GM12878 (cell line): ENCODE measurements at regions not wholly inside any gene's neighbourhood (a gene's known extent, or its start where the extent isn't known, plus 50 kb on each side); places are given as distances from the start of the nearest gene placed in this dataset.

Experiments used
- EP300 ChIP-seq, 2 experiments: fragments of 150-350 bp in 1 of 2; IDR thresholded peaks; 2 replicates each; pipeline ENCODE4 v1.6.1; 2011 to 2012; ENCODE audit warnings: low read depth in 2 of 2, low read length in 2 of 2, borderline replicate concordance in 1 of 2, improper control_type of control experiment in 1 of 2, inconsistent platforms in 1 of 2; ENCODE audit not compliant: control insufficient read depth in 1 of 2
- IRF3 ChIP-seq: fragments of 450-650 bp; IDR thresholded peaks from 2 replicates; pipeline ENCODE4 v1.6.1; 2014; ENCODE audit warnings: mild to moderate bottlenecking
- MYB ChIP-seq: fragments of 150-350 bp; IDR thresholded peaks from 2 replicates; pipeline ENCODE4 v1.6.1; 2014; ENCODE audit warnings: mild to moderate bottlenecking, low read depth, low read length, borderline replicate concordance
- NFIC ChIP-seq: IDR thresholded peaks from 2 replicates; pipeline ENCODE4 v1.6.1; 2012; ENCODE audit warnings: low read depth, mild to moderate bottlenecking, inconsistent platforms, low read length, moderate library complexity
- RELA ChIP-seq: fragments of 450-650 bp; IDR thresholded peaks from 2 replicates; pipeline ENCODE4 v1.8.0; 2014; ENCODE audit warnings: borderline replicate concordance; ENCODE audit not compliant: partially characterized antibody
- SPI1 ChIP-seq: IDR thresholded peaks from 2 replicates; pipeline ENCODE4 v1.6.1; 2011; ENCODE audit warnings: low read depth, mild to moderate bottlenecking, low read length, moderate library complexity, borderline replicate concordance; ENCODE audit not compliant: insufficient read depth
- STAT1 ChIP-seq: fragments of 450-650 bp; conservative IDR thresholded peaks from 2 replicates; pipeline ENCODE4 v1.6.1; 2014; ENCODE audit warnings: antibody characterized with exemption, mild to moderate bottlenecking
- WRNIP1 ChIP-seq: IDR thresholded peaks from 2 replicates; pipeline ENCODE4 v1.6.1; 2011; ENCODE audit warnings: low read depth, low read length, improper control_type of control experiment, borderline replicate concordance
- YY1 ChIP-seq: IDR thresholded peaks from 2 replicates; pipeline ENCODE4 v1.6.1; 2011; ENCODE audit warnings: low read depth, mild to moderate bottlenecking, low read length
- ZNF274 ChIP-seq: IDR thresholded peaks from one replicate; pipeline ENCODE4 v1.8.0; 2011; ENCODE audit not compliant: insufficient read length, insufficient read depth
- ZNF384 ChIP-seq: IDR thresholded peaks from 2 replicates; pipeline ENCODE4 v1.6.1; 2012; ENCODE audit warnings: low read depth, mild to moderate bottlenecking, low read length, improper control_type of control experiment, borderline replicate concordance
- TF ChIP-seq, protein P1 (sequence below): IDR thresholded peaks from 2 replicates; pipeline ENCODE4 v1.6.1; 2012; ENCODE audit warnings: improper control_type of control experiment, low read depth, low read length; ENCODE audit not compliant: insufficient replicate concordance
- TF ChIP-seq, protein P2 (sequence below): IDR thresholded peaks from 2 replicates; pipeline ENCODE4 v1.6.1; 2012; ENCODE audit warnings: low read length, inconsistent platforms

DNA sequence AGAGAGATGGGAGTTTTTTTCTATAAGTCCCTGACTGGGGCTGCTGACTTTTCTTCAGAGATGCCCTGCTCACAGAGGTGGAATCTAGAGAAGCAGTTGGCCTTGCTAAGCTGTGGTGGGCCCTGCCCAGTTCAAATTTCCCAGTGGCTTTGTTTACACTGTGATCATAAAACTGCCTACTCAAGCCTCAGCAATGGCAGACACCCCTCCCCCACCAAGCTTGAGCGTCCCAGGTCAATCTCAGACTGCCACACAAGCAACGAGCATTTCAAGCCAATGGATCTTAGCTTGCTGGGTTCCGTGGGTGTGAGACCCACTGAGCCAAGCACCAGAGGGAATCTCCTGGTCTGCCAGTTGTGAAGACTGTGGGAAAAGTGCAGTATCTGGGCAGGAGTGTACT, 199.8 kb upstream of the WDFY3 start (continued):
- TF ChIP-seq, protein P1, sequence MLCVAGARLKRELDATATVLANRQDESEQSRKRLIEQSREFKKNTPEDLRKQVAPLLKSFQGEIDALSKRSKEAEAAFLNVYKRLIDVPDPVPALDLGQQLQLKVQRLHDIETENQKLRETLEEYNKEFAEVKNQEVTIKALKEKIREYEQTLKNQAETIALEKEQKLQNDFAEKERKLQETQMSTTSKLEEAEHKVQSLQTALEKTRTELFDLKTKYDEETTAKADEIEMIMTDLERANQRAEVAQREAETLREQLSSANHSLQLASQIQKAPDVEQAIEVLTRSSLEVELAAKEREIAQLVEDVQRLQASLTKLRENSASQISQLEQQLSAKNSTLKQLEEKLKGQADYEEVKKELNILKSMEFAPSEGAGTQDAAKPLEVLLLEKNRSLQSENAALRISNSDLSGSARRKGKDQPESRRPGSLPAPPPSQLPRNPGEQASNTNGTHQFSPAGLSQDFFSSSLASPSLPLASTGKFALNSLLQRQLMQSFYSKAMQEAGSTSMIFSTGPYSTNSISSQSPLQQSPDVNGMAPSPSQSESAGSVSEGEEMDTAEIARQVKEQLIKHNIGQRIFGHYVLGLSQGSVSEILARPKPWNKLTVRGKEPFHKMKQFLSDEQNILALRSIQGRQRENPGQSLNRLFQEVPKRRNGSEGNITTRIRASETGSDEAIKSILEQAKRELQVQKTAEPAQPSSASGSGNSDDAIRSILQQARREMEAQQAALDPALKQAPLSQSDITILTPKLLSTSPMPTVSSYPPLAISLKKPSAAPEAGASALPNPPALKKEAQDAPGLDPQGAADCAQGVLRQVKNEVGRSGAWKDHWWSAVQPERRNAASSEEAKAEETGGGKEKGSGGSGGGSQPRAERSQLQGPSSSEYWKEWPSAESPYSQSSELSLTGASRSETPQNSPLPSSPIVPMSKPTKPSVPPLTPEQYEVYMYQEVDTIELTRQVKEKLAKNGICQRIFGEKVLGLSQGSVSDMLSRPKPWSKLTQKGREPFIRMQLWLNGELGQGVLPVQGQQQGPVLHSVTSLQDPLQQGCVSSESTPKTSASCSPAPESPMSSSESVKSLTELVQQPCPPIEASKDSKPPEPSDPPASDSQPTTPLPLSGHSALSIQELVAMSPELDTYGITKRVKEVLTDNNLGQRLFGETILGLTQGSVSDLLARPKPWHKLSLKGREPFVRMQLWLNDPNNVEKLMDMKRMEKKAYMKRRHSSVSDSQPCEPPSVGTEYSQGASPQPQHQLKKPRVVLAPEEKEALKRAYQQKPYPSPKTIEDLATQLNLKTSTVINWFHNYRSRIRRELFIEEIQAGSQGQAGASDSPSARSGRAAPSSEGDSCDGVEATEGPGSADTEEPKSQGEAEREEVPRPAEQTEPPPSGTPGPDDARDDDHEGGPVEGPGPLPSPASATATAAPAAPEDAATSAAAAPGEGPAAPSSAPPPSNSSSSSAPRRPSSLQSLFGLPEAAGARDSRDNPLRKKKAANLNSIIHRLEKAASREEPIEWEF, result no peak
- TF ChIP-seq MYB (no peak), ZNF384 (no peak), IRF3 (no peak), WRNIP1 (no peak), STAT1 (no peak), YY1 (no peak), NFIC (no peak), EP300 (IDR thresholded peaks at IDR 0.05; ENCODE audit: borderline replicate concordance in 1 of 2, control insufficient read depth in 1 of 2, low read depth in 2 of 2, low read length in 2 of 2) (no peak), RELA (no peak), SPI1 (no peak), ZNF274 (no peak)
- TF ChIP-seq, protein P2, sequence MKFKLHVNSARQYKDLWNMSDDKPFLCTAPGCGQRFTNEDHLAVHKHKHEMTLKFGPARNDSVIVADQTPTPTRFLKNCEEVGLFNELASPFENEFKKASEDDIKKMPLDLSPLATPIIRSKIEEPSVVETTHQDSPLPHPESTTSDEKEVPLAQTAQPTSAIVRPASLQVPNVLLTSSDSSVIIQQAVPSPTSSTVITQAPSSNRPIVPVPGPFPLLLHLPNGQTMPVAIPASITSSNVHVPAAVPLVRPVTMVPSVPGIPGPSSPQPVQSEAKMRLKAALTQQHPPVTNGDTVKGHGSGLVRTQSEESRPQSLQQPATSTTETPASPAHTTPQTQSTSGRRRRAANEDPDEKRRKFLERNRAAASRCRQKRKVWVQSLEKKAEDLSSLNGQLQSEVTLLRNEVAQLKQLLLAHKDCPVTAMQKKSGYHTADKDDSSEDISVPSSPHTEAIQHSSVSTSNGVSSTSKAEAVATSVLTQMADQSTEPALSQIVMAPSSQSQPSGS, result no peak
